HL-60/S4 treated with phorbol 12-myristate 13-acetate at 8.2 ng/mL for 4 days and 3 days (cell line): ENCODE measurements at regions not wholly inside any gene's neighbourhood (a gene's known extent, or its start where the extent isn't known, plus 50 kb on each side); places are given as distances from the start of the nearest gene placed in this dataset.

Experiments used
- in situ Hi-C: fragments of 300-500 bp; cut with MboI; formaldehyde crosslinking; loops from 2 replicates; pipeline ENCODE4 v1.15.0; 2022; ENCODE audit warnings: low sequenced_read_pairs

- in situ Hi-C loops = no loop called here
These were observed 170.3 kb upstream of the MCTP2 start for GRCh38 chr15:94061041-94061440.

GRCh38 chr15:94059013-94059587 lies 172.3 kb upstream of the MCTP2 start:
- in situ Hi-C loops = no loop called here

- in situ Hi-C loops = no loop called here
These were observed 174.1 kb upstream of the MCTP2 start for GRCh38 chr15:94057305-94057704.

GRCh38 chr15:94056314-94056713 lies 175.0 kb upstream of the MCTP2 start:
- in situ Hi-C loops = no loop called here

- in situ Hi-C loops = no loop called here
These were observed 177.7 kb upstream of the MCTP2 start for GRCh38 chr15:94053626-94054025.

- in situ Hi-C loops = no loop called here
These were observed 178.7 kb upstream of the MCTP2 start for GRCh38 chr15:94052711-94053110.

GRCh38 chr15:94047566-94047965 lies 183.8 kb upstream of the MCTP2 start:
- in situ Hi-C loops = no loop called here

- in situ Hi-C loops = no loop called here
These were observed 189.0 kb upstream of the MCTP2 start for GRCh38 chr15:94042180-94042928.

GRCh38 chr15:94041746-94042145 lies 189.6 kb upstream of the MCTP2 start:
- in situ Hi-C loops = no loop called here

- in situ Hi-C loops = no loop called here
These were observed 190.7 kb upstream of the MCTP2 start for GRCh38 chr15:94040541-94041248.

- in situ Hi-C loops = no loop called here
These were observed 195.2 kb upstream of the MCTP2 start for GRCh38 chr15:94036156-94036555.

- in situ Hi-C loops = no loop called here
These were observed 197.7 kb upstream of the MCTP2 start for GRCh38 chr15:94033683-94034020.

GRCh38 chr15:94033014-94033682 lies 198.2 kb upstream of the MCTP2 start:
- in situ Hi-C loops = no loop called here

- in situ Hi-C loops = no loop called here
These were observed 198.8 kb upstream of the MCTP2 start for GRCh38 chr15:94032571-94032970.

- in situ Hi-C loops = no loop called here
These were observed 200.3 kb upstream of the MCTP2 start for GRCh38 chr15:94031072-94031471.

GRCh38 chr15:94029495-94029894 lies 201.9 kb upstream of the MCTP2 start:
- in situ Hi-C loops = no loop called here

- in situ Hi-C loops = no loop called here
These were observed 202.6 kb upstream of the MCTP2 start for GRCh38 chr15:94028809-94029208.

GRCh38 chr15:94028121-94028520 lies 203.2 kb upstream of the MCTP2 start:
- in situ Hi-C loops = no loop called here

- in situ Hi-C loops = no loop called here
These were observed 203.8 kb upstream of the MCTP2 start for GRCh38 chr15:94027581-94027980.

GRCh38 chr15:94026458-94027304 lies 204.7 kb upstream of the MCTP2 start:
- in situ Hi-C loops = no loop called here

GRCh38 chr15:94023531-94023930 lies 207.8 kb upstream of the MCTP2 start:
- in situ Hi-C loops = no loop called here
